ENCODE measurements at regions not wholly inside any gene's neighbourhood (a gene's known extent, or its start where the extent isn't known, plus 50 kb on each side); places are given as distances from the start of the nearest gene placed in this dataset.

DNA sequence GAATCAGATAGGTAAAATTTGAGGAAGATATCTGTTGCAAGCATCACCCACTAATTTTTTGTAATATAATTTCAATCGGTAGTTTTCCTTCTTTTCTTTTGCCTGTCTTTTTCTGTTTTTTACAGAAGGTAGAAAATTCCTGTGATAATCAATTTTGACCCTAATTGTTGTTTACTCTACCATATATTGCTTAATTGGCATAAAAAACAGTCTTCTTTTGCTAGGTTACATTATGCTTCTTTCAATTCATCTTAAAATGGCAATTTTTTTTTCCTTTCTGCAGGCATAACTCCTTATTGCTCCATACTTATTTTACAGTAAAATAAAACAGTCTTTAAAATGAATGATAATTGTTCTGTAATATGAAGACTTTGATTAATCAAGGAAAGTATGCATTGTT, 286.2 kb upstream of the LRP1B start:
- H3K4me2 ChIP-seq (replicated peaks; ENCODE audit: extremely low read depth, low read length, poor library complexity, severe bottlenecking) = no peak overlapping the region
- no peak overlapping the region for H2AFZ ChIP-seq (ENCODE audit: insufficient read depth, low read depth, low read length, poor library complexity, severe bottlenecking)
- Mint-ChIP-seq H3K27me3 (ENCODE audit: low read depth in 3 of 3) (peaks cover 0 to 2% (median 0%) of the 10 kb centered on the region in 3 donors), H3K4me1 (no peaks in the 10 kb centered on the region), H3K27ac (no peak overlapping the region), H3K36me3 (no peaks in the 10 kb centered on the region), H3K9me3 (peaks cover 0 to 2% (median 0%) of the 10 kb centered on the region in 7 donors), H3K4me3 (no peak overlapping the region)
- intact Hi-C loops (cut with micrococcal nuclease) = no loop called here
- TF ChIP-seq, protein P1, sequence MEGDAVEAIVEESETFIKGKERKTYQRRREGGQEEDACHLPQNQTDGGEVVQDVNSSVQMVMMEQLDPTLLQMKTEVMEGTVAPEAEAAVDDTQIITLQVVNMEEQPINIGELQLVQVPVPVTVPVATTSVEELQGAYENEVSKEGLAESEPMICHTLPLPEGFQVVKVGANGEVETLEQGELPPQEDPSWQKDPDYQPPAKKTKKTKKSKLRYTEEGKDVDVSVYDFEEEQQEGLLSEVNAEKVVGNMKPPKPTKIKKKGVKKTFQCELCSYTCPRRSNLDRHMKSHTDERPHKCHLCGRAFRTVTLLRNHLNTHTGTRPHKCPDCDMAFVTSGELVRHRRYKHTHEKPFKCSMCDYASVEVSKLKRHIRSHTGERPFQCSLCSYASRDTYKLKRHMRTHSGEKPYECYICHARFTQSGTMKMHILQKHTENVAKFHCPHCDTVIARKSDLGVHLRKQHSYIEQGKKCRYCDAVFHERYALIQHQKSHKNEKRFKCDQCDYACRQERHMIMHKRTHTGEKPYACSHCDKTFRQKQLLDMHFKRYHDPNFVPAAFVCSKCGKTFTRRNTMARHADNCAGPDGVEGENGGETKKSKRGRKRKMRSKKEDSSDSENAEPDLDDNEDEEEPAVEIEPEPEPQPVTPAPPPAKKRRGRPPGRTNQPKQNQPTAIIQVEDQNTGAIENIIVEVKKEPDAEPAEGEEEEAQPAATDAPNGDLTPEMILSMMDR (IDR thresholded peaks at IDR 0.05) = no peak
- no peak overlapping the region for H3K27ac ChIP-seq (ENCODE audit: low read depth in 1 of 2, low read length in 2 of 2)
- H3K27me3 ChIP-seq (ENCODE audit: control insufficient read depth in 2 of 2, insufficient read depth in 2 of 2, low read length in 2 of 2) = no peaks in the 10 kb centered on the region
- H4K20me1 ChIP-seq (ENCODE audit: insufficient read depth, low read length) = no peaks in the 10 kb centered on the region
- no peak overlapping the region for H3K9ac ChIP-seq (ENCODE audit: insufficient read depth, low read length, poor library complexity, severe bottlenecking)
- H3K9me3 ChIP-seq (replicated peaks in 1 of 2; ENCODE audit: control insufficient read depth in 1 of 2, insufficient read depth in 1 of 2, low read length in 2 of 2) = no peaks in the 10 kb centered on the region
- H3K36me3 ChIP-seq (replicated peaks in 1 of 2; ENCODE audit: control insufficient read depth in 1 of 2, insufficient read depth in 2 of 2, low read length in 2 of 2) = no peaks in the 10 kb centered on the region
- H3K4me3 ChIP-seq (replicated peaks in 1 of 3; ENCODE audit: low read depth in 2 of 3, low read length in 3 of 3) = no peak overlapping the region
- no CpG with 5 or more reads among the region's 1 CpG for WGBS (ENCODE audit: insufficient coverage)
- no peaks in the 10 kb centered on the region for H3K79me2 ChIP-seq (ENCODE audit: insufficient read depth, low read length)
- DNase-seq = no peak
- no peaks in the 10 kb centered on the region for H3K4me1 ChIP-seq (ENCODE audit: control insufficient read depth in 1 of 2, insufficient read depth in 2 of 2, low read length in 2 of 2)

- Histone ChIP-seq H3K27me3 (ENCODE audit: control insufficient read depth in 2 of 2, insufficient read depth in 2 of 2, low read length in 2 of 2) (no peaks in the 10 kb centered on the region), H3K9me3 (replicated peaks in 1 of 2; ENCODE audit: control insufficient read depth in 1 of 2, insufficient read depth in 1 of 2, low read length in 2 of 2) (no peaks in the 10 kb centered on the region), H3K4me1 (ENCODE audit: control insufficient read depth in 1 of 2, insufficient read depth in 2 of 2, low read length in 2 of 2) (no peaks in the 10 kb centered on the region), H3K4me3 (replicated peaks in 1 of 3; ENCODE audit: low read depth in 2 of 3, low read length in 3 of 3) (no peak overlapping the region), H3K79me2 (ENCODE audit: insufficient read depth, low read length) (no peaks in the 10 kb centered on the region), H3K36me3 (replicated peaks in 1 of 2; ENCODE audit: control insufficient read depth in 1 of 2, insufficient read depth in 2 of 2, low read length in 2 of 2) (no peaks in the 10 kb centered on the region), H3K4me2 (replicated peaks; ENCODE audit: extremely low read depth, low read length, poor library complexity, severe bottlenecking) (no peak overlapping the region), H2AFZ (ENCODE audit: insufficient read depth, low read depth, low read length, poor library complexity, severe bottlenecking) (no peak overlapping the region), H3K9ac (ENCODE audit: insufficient read depth, low read length, poor library complexity, severe bottlenecking) (no peak overlapping the region), H3K27ac (ENCODE audit: low read depth in 1 of 2, low read length in 2 of 2) (no peak overlapping the region), H4K20me1 (ENCODE audit: insufficient read depth, low read length) (no peaks in the 10 kb centered on the region)
- TF ChIP-seq, protein P1 (IDR thresholded peaks at IDR 0.05) = no peak
- H3K4me1 Mint-ChIP-seq = no peaks in the 10 kb centered on the region
- WGBS (ENCODE audit: insufficient coverage) = 73% methylated on average over 3 of the region's 3 CpGs
- no peaks in the 10 kb centered on the region for H3K36me3 Mint-ChIP-seq
- H3K9me3 Mint-ChIP-seq = peaks cover 0 to 4% (median 0%) of the 10 kb centered on the region in 7 donors
- DNase-seq = no peak
- H3K27ac Mint-ChIP-seq = peak overlapping the region in 1 of 7 donors; percentile 26
- peaks cover 0 to 2% (median 0%) of the 10 kb centered on the region in 3 donors for H3K27me3 Mint-ChIP-seq (ENCODE audit: low read depth in 3 of 3)
- no peak overlapping the region for H3K4me3 Mint-ChIP-seq
- intact Hi-C loops (cut with micrococcal nuclease) = no loop called here
These were observed 284.6 kb upstream of the LRP1B start for GRCh38 chr2:142415461-142415860.
